ENCODE measurements at regions not wholly inside any gene's neighbourhood (a gene's known extent, or its start where the extent isn't known, plus 50 kb on each side); places are given as distances from the start of the nearest gene placed in this dataset.

- Histone ChIP-seq H3K27me3 (replicated peaks in 1 of 4; ENCODE audit: control insufficient read depth in 3 of 4, extremely low read depth in 1 of 4, insufficient read depth in 3 of 4, low read length in 3 of 4) (no peaks in the 10 kb centered on the region), H4K5ac (ENCODE audit: insufficient read length, low read depth, low read length) (no peak overlapping the region), H2AK5ac (ENCODE audit: low read depth, low read length) (no peak overlapping the region), H3K56ac (replicated peaks; ENCODE audit: insufficient read length, low read depth, low read length) (no peak overlapping the region), H3K4me2 (ENCODE audit: insufficient read depth in 1 of 2, low read depth in 2 of 2, low read length in 2 of 2) (no peak overlapping the region), H3K36me3 (ENCODE audit: control insufficient read depth in 2 of 4, insufficient read depth in 4 of 4, low read length in 3 of 4) (no peaks in the 10 kb centered on the region), H2BK120ac (replicated peaks; ENCODE audit: low read depth, low read length) (no peak overlapping the region), H3K27ac (ENCODE audit: low read depth, low read length) (no peak overlapping the region), H3K18ac (ENCODE audit: extremely low read depth, low read length) (no peak overlapping the region), H3K9me3 (ENCODE audit: insufficient read depth in 2 of 2, low read depth in 1 of 2, low read length in 1 of 2) (no peaks in the 10 kb centered on the region), H4K20me1 (replicated peaks in 1 of 2; ENCODE audit: control insufficient read depth in 1 of 2, insufficient read depth in 2 of 2, low read length in 2 of 2) (no peaks in the 10 kb centered on the region), H2BK12ac (ENCODE audit: low read depth, low read length) (no peak overlapping the region), H4K91ac (replicated peaks; ENCODE audit: insufficient read length, low read length) (no peak overlapping the region), H3K23ac (ENCODE audit: insufficient read length) (no peak overlapping the region), H3K9ac (replicated peaks in 1 of 4; ENCODE audit: extremely low read depth in 1 of 4, low read depth in 3 of 4, low read length in 3 of 4) (no peak overlapping the region), H2BK20ac (ENCODE audit: low read length) (no peak overlapping the region), H3K79me2 (ENCODE audit: control insufficient read depth in 1 of 2, insufficient read depth in 2 of 2, low read length in 2 of 2) (no peaks in the 10 kb centered on the region), H2BK15ac (ENCODE audit: low read length) (no peak overlapping the region), H3K14ac (ENCODE audit: insufficient read length) (no peak overlapping the region), H4K8ac (ENCODE audit: extremely low read depth, insufficient read depth, low read length) (no peak overlapping the region), H3K4me1 (replicated peaks in 1 of 4; ENCODE audit: control insufficient read depth in 3 of 4, insufficient read depth in 4 of 4, low read length in 3 of 4) (0 out of 7 replicates have a peak, but pooled peaks cover 0 to 2% (median 0%) of the 10 kb centered on the region in 4 experiments), H3K79me1 (ENCODE audit: low read depth, low read length) (no peaks in the 10 kb centered on the region), H2BK5ac (ENCODE audit: low read depth, low read length) (no peak overlapping the region), H3K4me3 (ENCODE audit: extremely low read depth in 1 of 4, insufficient read depth in 2 of 4, low read depth in 3 of 4, low read length in 4 of 4) (no peak overlapping the region), H2AFZ (ENCODE audit: low read length) (0 out of 2 replicates have a peak overlapping the region, but pooled peaks have one; percentile 49), H3K4ac (replicated peaks; ENCODE audit: insufficient read length, low read depth, low read length) (no peak overlapping the region), H3K23me2 (ENCODE audit: low read depth, low read length) (no peaks in the 10 kb centered on the region)
- FAIRE-seq (no peak), DNase-seq (ENCODE audit: low read depth in 1 of 2, low spot score in 2 of 2) (no peak)
- CTCF ChIA-PET (ENCODE audit: partially characterized antibody) = interaction anchor here (0.7 to 1.8 kb wide), 9 partner anchors 13 to 547 kb away, joined by 3 to 7 read pairs (median 4); no protein-coding TSS in a partner anchor
- POLR2A ChIA-PET (ENCODE audit: partially characterized antibody) = no interaction called here
- no peak for TF ChIP-seq POLR2AphosphoS5 (IDR thresholded peaks at IDR 0.05; ENCODE audit: low read depth, low read length)
- no peak for TF ChIP-seq NRF1 (IDR thresholded peaks at IDR 0.05; ENCODE audit: low read depth, low read length)
- TF ChIP-seq RFX5 (IDR thresholded peaks at IDR 0.05; ENCODE audit: borderline replicate concordance, low read depth, low read length) = no peak
- no peak for TF ChIP-seq USF2 (IDR thresholded peaks at IDR 0.05; ENCODE audit: low read length)
- TF ChIP-seq ASH2L (IDR thresholded peaks at IDR 0.05; ENCODE audit: low read length) = no peak
- no peak for TF ChIP-seq SIN3A (conservative IDR thresholded peaks at IDR 0.05 in 1 of 2, IDR thresholded peaks at IDR 0.05 in 1 of 2; ENCODE audit: low read depth in 1 of 2, low read length in 2 of 2)
- WGBS, 2 experiments (ENCODE audit: extremely low coverage in 1 of 2, insufficient coverage in 1 of 2, insufficient read length in 1 of 2, insufficient replicate concordance in 2 of 2, low coverage in 1 of 2, low lambda C conversion rate in 2 of 2, missing lambda C conversion rate in 1 of 2) = 79% methylated on average over 6 of the region's 6 CpGs; no CpG with 5 or more reads in 1 of the 2 experiments
These were observed 98.0 kb upstream of the IRX2 start for GRCh38 chr5:2849429-2849828.
